NCI-H2196 treated with DMSO at 0.1 percent for 48 hours (cell line): ENCODE measurements at regions not wholly inside any gene's neighbourhood (a gene's known extent, or its start where the extent isn't known, plus 50 kb on each side); places are given as distances from the start of the nearest gene placed in this dataset.
"Not testable (repeated sequence)": the region's sequence is repeated elsewhere in the genome, so short reads cannot be mapped to it uniquely, and the experiment has no call there.

ENCODE experiments used
- DNase-seq: peaks from one replicate; lab custom pipeline; 2025; ENCODE audit not compliant: unreplicated experiment; lab: John Stamatoyannopoulos, UW

DNA sequence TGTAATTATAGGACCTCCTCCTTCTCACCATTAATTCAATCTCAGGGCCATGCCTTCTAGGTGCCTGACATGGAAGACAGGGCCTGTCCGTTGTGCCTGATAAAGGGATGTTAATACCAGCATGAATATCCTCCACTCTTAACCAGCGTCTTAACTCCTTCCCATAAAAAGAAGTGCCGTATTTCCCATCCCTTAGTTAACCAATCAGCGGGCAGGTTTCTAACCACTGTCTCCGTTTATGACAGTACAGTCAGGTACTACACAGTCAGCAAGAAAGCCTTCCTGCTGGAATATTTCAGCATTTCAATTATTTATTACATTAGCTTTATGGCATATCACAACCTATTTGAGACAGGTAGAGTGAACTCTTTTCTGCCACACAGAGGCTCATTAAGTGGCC is 308.6 kb upstream of the FZD8 start:
- DNase-seq, result no peak

GRCh38 chr10:35950226-35950625 is 308.1 kb upstream of the FZD8 start:
- no peak for DNase-seq

DNA sequence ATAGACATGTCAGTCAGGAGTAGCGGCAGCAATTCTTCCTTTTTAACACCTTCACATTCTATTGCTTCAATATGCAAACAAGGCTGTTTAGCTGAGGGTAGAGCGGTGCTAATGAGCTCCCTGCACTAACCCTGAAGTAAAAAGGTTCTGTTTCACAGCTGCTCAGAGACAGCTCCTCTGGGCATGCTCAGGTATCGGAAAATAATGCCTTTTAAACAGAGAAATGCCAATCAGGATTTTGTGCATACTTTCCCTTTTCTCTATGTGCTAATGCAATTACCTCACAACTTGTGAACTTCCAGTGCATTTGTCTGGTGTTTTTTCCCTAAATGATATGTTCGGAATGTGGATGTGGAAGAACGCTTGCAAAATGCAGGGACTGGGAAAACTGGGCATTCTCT is 307.7 kb upstream of the FZD8 start:
- no peak for DNase-seq

DNA sequence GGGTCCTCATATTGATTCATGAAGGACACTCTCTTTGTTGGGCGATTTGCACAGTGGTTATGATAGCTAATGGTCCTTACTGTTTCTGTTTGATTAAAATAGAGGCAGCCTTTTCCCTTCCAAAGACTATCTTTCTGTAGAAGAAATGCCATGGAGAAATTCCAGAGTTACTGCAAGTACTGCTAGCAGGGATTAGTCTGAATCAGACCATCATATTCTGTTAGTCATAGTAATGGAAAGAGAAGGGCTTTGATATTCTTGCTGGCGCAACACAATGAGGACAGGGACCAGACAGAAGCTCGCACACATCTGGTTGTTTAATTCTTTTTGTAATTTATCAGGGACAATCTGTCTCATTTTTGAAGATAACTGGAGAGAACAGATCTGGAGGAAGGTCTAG is 304.5 kb upstream of the FZD8 start:
- no peak for DNase-seq

- DNase-seq, result no peak
These were observed 300.0 kb upstream of the FZD8 start for GRCh38 chr10:35942057-35942456.

- DNase-seq, result no peak
These were observed 298.3 kb upstream of the FZD8 start for GRCh38 chr10:35940141-35941041.

- no peak for DNase-seq
These were observed 296.1 kb upstream of the FZD8 start for GRCh38 chr10:35938160-35938559.

GRCh38 chr10:35937546-35937945 is 295.4 kb upstream of the FZD8 start:
- DNase-seq, result no peak

GRCh38 chr10:35934642-35934995 is 292.5 kb upstream of the FZD8 start:
- DNase-seq, result no peak

DNA sequence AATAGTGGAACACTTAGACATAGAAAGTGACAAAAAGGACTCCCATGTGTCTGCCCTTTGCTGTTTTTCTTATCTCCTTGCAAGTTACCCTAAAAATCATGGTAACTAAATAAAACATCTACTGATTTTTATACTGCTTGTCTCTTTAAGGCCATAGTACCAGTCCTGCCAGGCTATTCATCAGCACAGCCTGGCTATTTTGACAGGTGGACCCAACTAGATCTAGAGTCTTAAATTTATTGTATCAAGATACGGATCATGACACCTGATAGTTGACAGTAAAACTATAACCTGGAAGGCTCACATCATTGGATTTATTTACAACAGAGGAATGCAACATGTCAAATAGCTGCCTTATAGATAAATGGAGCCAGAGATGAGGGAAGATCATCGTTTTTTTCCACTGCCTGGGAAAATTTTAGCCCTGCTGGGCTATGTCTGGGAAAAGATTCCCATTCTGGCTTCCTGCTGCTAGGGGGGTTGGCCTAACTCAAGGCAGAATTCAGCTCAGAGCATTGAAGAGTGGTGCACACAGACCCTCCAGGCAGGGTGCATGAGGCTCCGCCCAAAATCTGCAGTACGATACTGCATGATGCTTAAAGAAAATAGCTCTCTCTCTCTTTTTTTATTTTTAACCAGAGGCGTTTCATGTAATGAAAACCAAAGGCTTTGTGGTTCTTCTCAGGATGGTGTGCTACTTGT is 292.0 kb upstream of the FZD8 start:
- DNase-seq, result no peak

DNA sequence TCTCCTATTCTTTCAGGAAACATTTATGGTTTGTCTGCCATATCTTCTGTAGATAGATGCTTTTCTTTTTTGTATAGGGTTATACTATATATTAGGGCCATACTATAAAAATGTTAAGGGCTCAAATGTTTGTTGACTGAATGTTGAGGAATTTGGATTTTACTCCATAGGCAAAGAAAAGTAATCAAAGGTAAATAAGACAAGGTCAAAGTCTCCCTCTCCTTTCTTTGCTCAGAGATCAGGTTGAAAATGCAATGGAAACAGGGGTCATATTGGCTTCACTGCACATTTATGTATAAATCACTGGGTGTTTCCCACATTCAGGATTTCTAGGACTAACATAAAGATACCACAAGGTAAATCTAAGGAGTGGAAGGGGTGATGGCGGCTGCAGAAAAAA is 291.4 kb upstream of the FZD8 start:
- DNase-seq, result no peak

- DNase-seq, result not testable (repeated sequence)
These were observed 287.9 kb upstream of the FZD8 start for GRCh38 chr10:35929962-35930361.

GRCh38 chr10:35928748-35929147 is 286.7 kb upstream of the FZD8 start:
- DNase-seq, result no peak

DNA sequence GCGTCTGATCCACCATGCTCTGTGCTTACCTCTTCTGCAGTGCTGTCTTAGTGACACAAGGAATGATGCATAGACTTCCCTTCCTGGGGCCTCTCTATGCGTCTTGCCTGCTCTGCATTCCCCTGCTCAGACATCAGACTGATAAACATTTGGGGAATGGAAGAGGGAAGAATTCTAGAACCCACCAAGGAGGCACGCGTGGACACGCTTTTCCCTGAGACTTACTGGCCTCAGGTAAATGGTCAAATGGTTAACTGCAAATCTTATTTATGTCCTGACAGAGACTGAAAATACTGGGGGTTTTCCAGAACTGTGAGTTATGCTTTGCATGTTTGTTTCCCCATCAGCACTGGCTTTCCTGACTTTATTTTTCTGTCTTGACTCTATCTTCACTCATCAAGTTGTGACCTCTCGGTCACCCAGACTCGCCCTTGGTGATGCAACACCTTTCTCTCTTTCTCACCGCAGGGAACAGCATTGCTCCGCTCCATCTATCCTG is 285.9 kb upstream of the FZD8 start:
- no peak for DNase-seq

DNA sequence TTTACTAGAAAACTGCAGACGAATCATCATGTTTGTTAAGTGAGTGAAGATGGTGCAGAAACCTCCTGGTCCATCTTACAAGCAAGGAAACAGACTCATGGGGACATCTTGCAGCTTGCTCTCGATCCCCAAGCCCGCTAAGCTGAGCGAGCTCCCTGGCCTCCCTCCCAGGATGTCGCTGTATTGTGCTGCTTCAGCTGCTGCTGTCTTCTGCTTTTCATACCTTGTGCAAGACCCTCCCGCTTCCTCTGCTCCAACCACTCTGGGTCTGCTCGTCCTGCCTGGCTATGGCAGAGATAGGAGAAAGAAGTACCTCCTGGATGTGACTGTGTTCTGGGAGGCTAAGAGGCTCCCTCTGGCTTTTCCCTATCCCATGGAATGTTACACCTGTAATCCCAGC is 285.2 kb upstream of the FZD8 start:
- DNase-seq, result no peak

DNA sequence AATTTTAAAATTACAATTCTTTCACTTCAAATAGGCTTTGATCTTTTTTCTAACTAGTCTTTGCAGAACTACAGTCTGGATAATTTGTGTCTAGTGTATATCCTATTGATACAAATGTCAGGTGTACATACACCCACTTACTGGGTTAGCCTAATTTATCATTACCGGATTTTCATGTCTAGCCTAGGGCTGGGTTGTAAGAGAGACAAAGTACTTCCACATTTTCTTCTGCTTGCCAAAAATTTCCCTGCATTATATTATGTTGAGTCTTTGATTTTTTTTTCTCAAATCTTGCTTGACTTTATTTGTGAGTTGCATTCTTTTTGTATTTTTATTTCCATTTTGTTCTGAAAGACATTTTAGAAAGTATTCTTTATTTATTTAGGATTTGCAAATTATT is 284.8 kb upstream of the FZD8 start:
- no peak for DNase-seq

- no peak for DNase-seq
These were observed 283.4 kb upstream of the FZD8 start for GRCh38 chr10:35925493-35925892.

- no peak for DNase-seq
These were observed 282.7 kb upstream of the FZD8 start for GRCh38 chr10:35924759-35925158.

DNA sequence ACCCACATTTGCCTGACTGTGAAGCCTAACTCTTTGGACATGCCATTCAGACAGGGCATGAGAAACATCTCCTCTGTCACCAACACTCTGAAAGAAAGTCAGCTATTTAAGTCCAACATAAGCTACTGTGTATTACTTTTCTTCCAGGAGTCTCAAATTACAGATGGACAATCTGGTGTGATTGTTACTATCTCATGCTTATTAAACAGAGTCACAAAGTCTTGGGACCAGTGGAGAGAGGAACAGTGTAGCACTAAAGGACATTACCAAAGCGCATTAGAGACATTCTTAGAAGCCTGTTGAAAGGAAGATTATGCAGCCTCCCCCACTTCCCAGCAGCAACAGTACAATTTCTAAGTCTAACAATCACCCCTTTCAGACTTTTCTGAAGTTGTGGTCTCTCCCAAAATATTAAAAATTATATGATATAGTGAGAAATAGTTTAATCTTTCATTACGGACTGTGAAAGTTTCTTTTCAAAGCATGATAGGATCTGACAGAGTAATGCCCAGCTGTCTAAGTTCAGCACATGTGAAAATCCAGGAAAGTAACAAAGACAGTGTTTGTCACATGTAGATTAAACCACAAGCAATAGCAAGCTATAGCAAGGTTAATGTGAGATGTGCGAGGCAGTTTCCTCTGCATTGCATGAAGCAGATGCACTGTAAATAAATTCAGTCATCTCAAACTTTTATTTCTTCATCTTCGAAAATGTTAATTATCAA is 280.9 kb upstream of the FZD8 start:
- DNase-seq, result no peak

- DNase-seq, result no peak
These were observed 279.8 kb upstream of the FZD8 start for GRCh38 chr10:35921866-35922350.

DNA sequence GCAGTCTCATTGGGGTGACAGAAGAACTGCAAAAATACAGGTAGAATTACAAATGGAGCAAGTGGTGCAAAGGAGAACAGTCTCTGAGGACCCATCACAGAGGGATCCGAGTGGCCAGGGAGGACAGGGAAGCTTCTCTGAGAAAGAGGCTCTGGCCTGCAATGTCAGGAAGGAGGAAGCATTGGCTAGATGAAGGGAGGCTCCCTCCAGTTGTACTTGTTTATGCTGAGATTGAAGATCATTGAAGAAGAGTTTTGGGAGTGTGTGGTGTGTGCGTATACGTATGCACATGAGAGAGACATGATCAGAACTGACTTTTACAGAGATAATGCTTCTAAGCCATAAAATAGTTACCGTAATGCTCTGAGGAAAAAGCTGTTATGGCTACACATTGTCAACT is 274.7 kb upstream of the FZD8 start:
- DNase-seq, result no peak

DNA sequence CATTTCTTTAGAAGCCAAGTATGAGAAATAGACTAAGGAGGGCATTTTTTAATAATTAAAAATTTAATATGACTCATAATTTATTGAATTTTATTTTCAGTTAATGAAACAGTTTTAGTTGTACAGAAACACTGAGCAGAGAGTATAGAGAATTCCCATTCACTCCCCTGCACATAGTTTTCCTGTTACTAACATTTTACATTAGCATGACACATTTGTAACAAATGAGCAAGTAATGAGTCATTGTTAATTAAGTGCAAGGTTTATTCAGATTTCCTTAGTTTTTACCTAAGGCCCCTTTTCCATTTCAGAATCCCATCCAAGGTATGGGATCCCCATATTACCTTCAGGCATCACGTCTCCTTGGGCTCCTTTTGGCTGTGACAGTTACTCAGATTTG is 271.5 kb upstream of the FZD8 start:
- DNase-seq, result no peak
